Body of pancreas (tissue), 4 donors: ENCODE measurements at regions not wholly inside any gene's neighbourhood (a gene's known extent, or its start where the extent isn't known, plus 50 kb on each side); places are given as distances from the start of the nearest gene placed in this dataset.

Experiments used
- ATAC-seq: fragments of 150-250 bp; one replicate; pipeline ENCODE4 v1.9.1; 2016
- DNase-seq, 4 donors: peaks; one replicate each; pipeline ENCODE4 v3.0.0-alpha.2; 2019
- H3K27ac ChIP-seq, 4 donors: fragments of 200-600 bp; sonication (generic); 1 replicate in 3 of 4; 2 replicates in 1 of 4; pipeline versions ENCODE4 v1.5.1 to v1.6.1; 2016 to 2019; ENCODE audit warnings: mild to moderate bottlenecking in 1 of 4, mixed read lengths in 1 of 4, moderate library complexity in 1 of 4
- H3K27me3 ChIP-seq, 2 donors: fragments of 200-600 bp; sonication (generic); one replicate each; pipeline ENCODE4 v1.6.0; 2016; ENCODE audit warnings: mild to moderate bottlenecking in 1 of 2
- H3K36me3 ChIP-seq, 2 donors: fragments of 200-600 bp; sonication (generic); replicated peaks in 1 of 2; 2 replicates each; pipeline ENCODE4 v1.5.1; 2016; ENCODE audit warnings: low read depth in 2 of 2; ENCODE audit not compliant: insufficient read depth in 1 of 2
- H3K4me1 ChIP-seq: fragments of 200-600 bp; sonication (generic); one replicate; pipeline ENCODE4 v1.6.0; 2016
- H3K4me3 ChIP-seq, 2 donors: fragments of 200-600 bp; sonication (generic); 1 replicate in 1 of 2; 2 replicates in 1 of 2; pipeline ENCODE4 v1.5.1; 2016 to 2019
- H3K9me3 ChIP-seq, 3 donors: fragments of 200-600 bp; sonication (generic); 1 replicate in 2 of 3; 2 replicates in 1 of 3; pipeline ENCODE4 v1.5.1; 2016
- POLR2A ChIP-seq, 3 donors: fragments of 450-650 bp; IDR thresholded peaks; one replicate each; pipeline ENCODE4 v1.6.1; 2016; ENCODE audit warnings: antibody characterized with exemption in 3 of 3, mild to moderate bottlenecking in 2 of 3
- WGBS, 2 donors: methylation state at CpG; one replicate each; pipeline ENCODE4 v1.1.5; 2017; 5-methylcytosine and 5-hydroxymethylcytosine counted together
- intact Hi-C: fragments of 100-400 bp; cut with DNase I; formaldehyde crosslinking; loops from one replicate; pipeline ENCODE4 v1.15.1; 2023
- TF ChIP-seq, protein P1 (sequence below), 7 experiments: fragments of 450-650 bp in 4 of 7; fragments of 200-600 bp in 3 of 7; sonication (generic) in 3 of 7; IDR thresholded peaks; one replicate each; pipeline ENCODE4 v1.5.1; 2016 to 2019; ENCODE audit warnings: antibody characterized with exemption in 7 of 7

DNA sequence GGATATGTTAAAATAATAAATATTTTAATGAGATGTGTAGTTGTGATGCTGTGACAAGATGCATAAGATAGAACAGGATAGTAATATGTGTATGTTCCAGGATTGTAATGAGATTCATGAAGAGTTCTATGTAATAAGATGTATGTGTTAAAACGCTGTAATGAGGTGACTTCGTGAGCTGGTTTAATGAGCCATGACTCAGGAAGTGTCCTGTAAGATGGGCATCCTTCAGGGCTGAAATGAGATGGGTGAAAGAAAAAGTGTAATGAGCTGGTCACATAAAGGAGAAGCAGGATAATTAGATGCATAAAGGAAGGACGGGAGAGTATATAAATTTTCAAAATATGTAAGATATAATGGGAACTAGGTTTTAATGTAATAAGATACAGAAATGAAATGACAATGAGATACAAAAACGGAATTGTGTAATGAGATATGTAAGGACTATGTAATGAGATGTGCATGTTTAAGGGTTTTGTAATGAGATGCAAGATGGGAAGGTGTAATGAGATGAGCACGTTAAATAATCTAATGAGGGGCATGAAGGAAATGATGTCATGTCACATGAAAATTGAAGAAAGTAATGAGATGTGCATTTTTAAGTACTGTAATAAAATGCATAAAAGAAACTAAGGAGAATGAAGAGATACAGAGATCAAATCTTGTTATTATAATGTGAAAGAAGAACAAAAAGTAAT is 524.8 kb upstream of the STXBP6 start:
- Histone ChIP-seq H3K27ac (no peak overlapping the region), H3K36me3 (no peaks in the 10 kb centered on the region), H3K9me3 (peaks cover 0 to 2% (median 0%) of the 10 kb centered on the region in 3 donors), H3K4me3 (no peak overlapping the region), H3K27me3 (no peaks in the 10 kb centered on the region), H3K4me1 (no peaks in the 10 kb centered on the region)
- DNase-seq: no peak
- intact Hi-C loops: no loop called here
- ATAC-seq: no peak
- 42 to 46% methylated on average over 5 of the region's 5 CpGs for WGBS, 2 donors
- no peak for TF ChIP-seq POLR2A (IDR thresholded peaks at IDR 0.05)
- TF ChIP-seq, protein P1, sequence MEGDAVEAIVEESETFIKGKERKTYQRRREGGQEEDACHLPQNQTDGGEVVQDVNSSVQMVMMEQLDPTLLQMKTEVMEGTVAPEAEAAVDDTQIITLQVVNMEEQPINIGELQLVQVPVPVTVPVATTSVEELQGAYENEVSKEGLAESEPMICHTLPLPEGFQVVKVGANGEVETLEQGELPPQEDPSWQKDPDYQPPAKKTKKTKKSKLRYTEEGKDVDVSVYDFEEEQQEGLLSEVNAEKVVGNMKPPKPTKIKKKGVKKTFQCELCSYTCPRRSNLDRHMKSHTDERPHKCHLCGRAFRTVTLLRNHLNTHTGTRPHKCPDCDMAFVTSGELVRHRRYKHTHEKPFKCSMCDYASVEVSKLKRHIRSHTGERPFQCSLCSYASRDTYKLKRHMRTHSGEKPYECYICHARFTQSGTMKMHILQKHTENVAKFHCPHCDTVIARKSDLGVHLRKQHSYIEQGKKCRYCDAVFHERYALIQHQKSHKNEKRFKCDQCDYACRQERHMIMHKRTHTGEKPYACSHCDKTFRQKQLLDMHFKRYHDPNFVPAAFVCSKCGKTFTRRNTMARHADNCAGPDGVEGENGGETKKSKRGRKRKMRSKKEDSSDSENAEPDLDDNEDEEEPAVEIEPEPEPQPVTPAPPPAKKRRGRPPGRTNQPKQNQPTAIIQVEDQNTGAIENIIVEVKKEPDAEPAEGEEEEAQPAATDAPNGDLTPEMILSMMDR (IDR thresholded peaks at IDR 0.05): no peak

DNA sequence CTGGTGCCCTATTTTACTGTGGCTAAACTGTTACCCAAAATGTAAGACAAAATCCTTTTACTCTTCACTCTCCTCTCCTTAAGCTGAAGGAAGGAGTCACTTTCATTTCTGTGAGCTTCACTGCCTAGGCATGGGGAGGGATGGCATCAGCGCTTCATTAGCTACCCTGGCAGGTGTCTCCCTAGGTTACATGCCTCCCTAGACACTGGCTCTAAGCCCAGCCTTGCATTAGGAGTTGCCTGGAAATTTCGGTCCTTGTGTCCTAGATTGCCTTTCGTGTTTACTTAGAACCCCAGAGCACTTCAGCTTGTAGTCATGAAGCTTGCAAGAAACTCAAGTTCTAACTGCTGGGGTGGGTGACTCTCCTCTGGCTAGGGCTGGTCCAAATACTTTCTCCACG is 520.5 kb upstream of the STXBP6 start:
- WGBS, 2 donors: 44 to 50% methylated on average over 4 of the region's 4 CpGs
- H3K9me3 ChIP-seq: peaks cover 0 to 7% (median 0%) of the 10 kb centered on the region in 3 donors
- ATAC-seq (no peak), DNase-seq (peak in 2 of 4 donors; percentile 16 to 18)
- no peaks in the 10 kb centered on the region for H3K4me1 ChIP-seq
- no peaks in the 10 kb centered on the region for H3K27me3 ChIP-seq
- intact Hi-C loops: no loop called here
- H3K36me3 ChIP-seq: no peaks in the 10 kb centered on the region
- TF ChIP-seq, protein P1 (IDR thresholded peaks at IDR 0.05): no peak
- no peak for TF ChIP-seq POLR2A (IDR thresholded peaks at IDR 0.05)
- no peak overlapping the region for H3K4me3 ChIP-seq
- H3K27ac ChIP-seq: no peak overlapping the region

DNA sequence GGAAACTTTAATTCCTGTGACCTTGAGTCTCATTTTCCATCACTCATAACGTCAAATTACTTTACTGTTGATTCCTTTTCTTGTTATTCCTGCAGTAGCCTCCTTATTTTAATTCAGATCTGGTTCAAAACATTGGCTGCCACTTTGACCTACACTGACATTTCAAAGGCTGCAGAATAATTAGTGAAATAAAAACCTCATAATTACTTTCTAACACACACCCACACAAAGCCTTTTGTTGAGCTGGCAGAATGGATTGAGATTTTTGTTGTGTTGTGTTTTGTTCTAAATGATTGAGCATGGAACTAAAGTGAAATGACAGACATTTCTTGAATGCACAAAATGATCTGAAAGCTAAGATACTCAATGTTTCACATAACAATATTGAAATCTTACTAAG is 507.5 kb upstream of the STXBP6 start:
- Histone ChIP-seq H3K27me3 (no peaks in the 10 kb centered on the region), H3K36me3 (no peaks in the 10 kb centered on the region), H3K4me3 (no peak overlapping the region), H3K9me3 (no peaks in the 10 kb centered on the region), H3K4me1 (no peaks in the 10 kb centered on the region), H3K27ac (no peak overlapping the region)
- 25 to 27% methylated on average over 1 of the region's 1 CpG for WGBS, 2 donors
- TF ChIP-seq, protein P1 (IDR thresholded peaks at IDR 0.05): no peak
- TF ChIP-seq POLR2A (IDR thresholded peaks at IDR 0.05): no peak
- intact Hi-C loops: no loop called here
- no peak for DNase-seq
- no peak for ATAC-seq

DNA sequence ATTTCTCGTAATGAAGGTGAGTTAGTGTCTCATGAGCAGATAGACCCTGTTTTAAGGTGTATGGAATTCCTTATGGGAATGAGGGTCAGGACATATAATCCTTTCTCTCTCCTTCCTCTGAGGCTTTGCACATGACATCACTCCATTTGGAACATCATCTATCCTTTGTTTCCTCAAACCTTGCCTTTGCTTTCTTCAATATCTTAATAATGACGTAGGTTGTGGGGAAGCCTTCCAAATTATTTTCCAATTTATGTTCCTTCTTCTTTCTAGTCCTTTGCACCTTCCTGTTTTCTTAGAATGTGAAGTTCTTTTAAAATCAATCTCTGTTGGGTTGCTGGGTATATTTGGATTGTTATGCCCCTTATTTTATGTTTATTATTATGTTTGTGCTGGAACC is 502.9 kb upstream of the STXBP6 start:
- intact Hi-C loops: no loop called here
- 28 to 39% methylated on average over 2 of the region's 2 CpGs for WGBS, 2 donors
- H3K36me3 ChIP-seq: no peaks in the 10 kb centered on the region
- no peak for TF ChIP-seq POLR2A (IDR thresholded peaks at IDR 0.05)
- TF ChIP-seq, protein P1 (IDR thresholded peaks at IDR 0.05): no peak
- no peak overlapping the region for H3K4me3 ChIP-seq
- DNase-seq: no peak
- H3K4me1 ChIP-seq: no peaks in the 10 kb centered on the region
- no peaks in the 10 kb centered on the region for H3K27me3 ChIP-seq
- no peak for ATAC-seq
- no peaks in the 10 kb centered on the region for H3K9me3 ChIP-seq
- H3K27ac ChIP-seq: no peak overlapping the region

GRCh38 chr14:25551674-25552073 is 501.7 kb upstream of the STXBP6 start:
- Histone ChIP-seq H3K4me3 (no peak overlapping the region), H3K36me3 (no peaks in the 10 kb centered on the region), H3K27me3 (no peaks in the 10 kb centered on the region), H3K4me1 (no peaks in the 10 kb centered on the region), H3K9me3 (no peaks in the 10 kb centered on the region), H3K27ac (no peak overlapping the region)
- WGBS, 2 donors: 25 to 28% methylated on average over 3 of the region's 3 CpGs
- intact Hi-C loops: no loop called here
- DNase-seq: no peak
- no peak for ATAC-seq
- TF ChIP-seq, protein P1 (IDR thresholded peaks at IDR 0.05): no peak
- no peak for TF ChIP-seq POLR2A (IDR thresholded peaks at IDR 0.05)
